GM18520 (cell line): ENCODE measurements at regions not wholly inside any gene's neighbourhood (a gene's known extent, or its start where the extent isn't known, plus 50 kb on each side); places are given as distances from the start of the nearest gene placed in this dataset.
"Not testable (repeated sequence)": the region's sequence is repeated elsewhere in the genome, so short reads cannot be mapped to it uniquely, and the experiment has no call there.

Source experiments
- ATAC-seq: cut with Tn5 transposase; IDR thresholded peaks from one replicate; pipeline ENCODE4 v1.9.1; 2021; ENCODE audit not compliant: unreplicated experiment

- no peak for ATAC-seq
These were observed 285.7 kb upstream of the POU5F2 start for GRCh38 chr5:94027145-94027544.

GRCh38 chr5:94025788-94026473, 284.5 kb upstream of the POU5F2 start:
- ATAC-seq: no peak

GRCh38 chr5:94024620-94025019, 283.2 kb upstream of the POU5F2 start:
- no peak for ATAC-seq

GRCh38 chr5:94024101-94024500, 282.7 kb upstream of the POU5F2 start:
- no peak for ATAC-seq

GRCh38 chr5:94021246-94021645, 279.8 kb upstream of the POU5F2 start:
- no peak for ATAC-seq

- ATAC-seq: no peak
These were observed 276.2 kb upstream of the POU5F2 start for GRCh38 chr5:94017579-94017978.

GRCh38 chr5:94010814-94011213, 269.4 kb upstream of the POU5F2 start:
- no peak for ATAC-seq

- no peak for ATAC-seq
These were observed 267.8 kb upstream of the POU5F2 start for GRCh38 chr5:94009161-94009560.

- no peak for ATAC-seq
These were observed 257.6 kb upstream of the POU5F2 start for GRCh38 chr5:93998951-93999455.

GRCh38 chr5:93997562-93997961, 256.2 kb upstream of the POU5F2 start:
- ATAC-seq: no peak

GRCh38 chr5:93995126-93995621, 253.8 kb upstream of the POU5F2 start:
- no peak for ATAC-seq

GRCh38 chr5:93993161-93993560, 251.8 kb upstream of the POU5F2 start:
- no peak for ATAC-seq

- ATAC-seq: no peak
These were observed 249.2 kb upstream of the POU5F2 start for GRCh38 chr5:93990504-93991070.

GRCh38 chr5:93985940-93986570, 244.7 kb upstream of the POU5F2 start:
- not testable (repeated sequence) for ATAC-seq

GRCh38 chr5:93978222-93978621, 236.8 kb upstream of the POU5F2 start:
- ATAC-seq: no peak

- no peak for ATAC-seq
These were observed 226.5 kb upstream of the POU5F2 start for GRCh38 chr5:93967923-93968322.

GRCh38 chr5:93964421-93964820, 223.0 kb upstream of the POU5F2 start:
- no peak for ATAC-seq

GRCh38 chr5:93960042-93960441, 218.6 kb upstream of the POU5F2 start:
- no peak for ATAC-seq

GRCh38 chr5:93956006-93956405, 214.6 kb upstream of the POU5F2 start:
- ATAC-seq: no peak

- ATAC-seq: no peak
These were observed 213.1 kb upstream of the POU5F2 start for GRCh38 chr5:93954421-93955069.

- ATAC-seq: no peak
These were observed 212.0 kb upstream of the POU5F2 start for GRCh38 chr5:93953442-93953841.

- no peak for ATAC-seq
These were observed 200.5 kb upstream of the POU5F2 start for GRCh38 chr5:93941897-93942296.
